Type B pancreatic cell (in vitro differentiated cells): ENCODE measurements at regions not wholly inside any gene's neighbourhood (a gene's known extent, or its start where the extent isn't known, plus 50 kb on each side); places are given as distances from the start of the nearest gene placed in this dataset.

Experiments used
- DNase-seq: peaks from one replicate; pipeline ENCODE4 v3.0.0; 2021; ENCODE audit warnings: mixed read lengths; ENCODE audit not compliant: unreplicated experiment; ENCODE audit errors: extremely low spot score
- H3K27ac Mint-ChIP-seq: 2 replicates; pipeline ENCODE4 v1.8.0; 2021; ENCODE audit warnings: mild to moderate bottlenecking, mixed read lengths
- H3K27me3 Mint-ChIP-seq: 2 replicates; pipeline ENCODE4 v1.8.0; 2021; ENCODE audit warnings: mixed read lengths
- H3K36me3 Mint-ChIP-seq: 2 replicates; pipeline ENCODE4 v1.8.0; 2021; ENCODE audit warnings: mixed read lengths
- H3K4me1 Mint-ChIP-seq: one replicate; pipeline ENCODE4 v1.8.0; 2021; ENCODE audit warnings: mixed read lengths; ENCODE audit not compliant: unreplicated experiment
- H3K4me3 Mint-ChIP-seq: 2 replicates; pipeline ENCODE4 v1.8.0; 2021; ENCODE audit warnings: mild to moderate bottlenecking, mixed read lengths
- H3K9me3 Mint-ChIP-seq: 2 replicates; pipeline ENCODE4 v1.8.0; 2021; ENCODE audit warnings: mixed read lengths
- TF ChIP-seq, protein P1 (sequence below): fragments of 200-600 bp; sonication (generic); conservative IDR thresholded peaks from 2 replicates; pipeline ENCODE4 v1.5.0; 2021; ENCODE audit warnings: antibody characterized with exemption, mild to moderate bottlenecking

DNA sequence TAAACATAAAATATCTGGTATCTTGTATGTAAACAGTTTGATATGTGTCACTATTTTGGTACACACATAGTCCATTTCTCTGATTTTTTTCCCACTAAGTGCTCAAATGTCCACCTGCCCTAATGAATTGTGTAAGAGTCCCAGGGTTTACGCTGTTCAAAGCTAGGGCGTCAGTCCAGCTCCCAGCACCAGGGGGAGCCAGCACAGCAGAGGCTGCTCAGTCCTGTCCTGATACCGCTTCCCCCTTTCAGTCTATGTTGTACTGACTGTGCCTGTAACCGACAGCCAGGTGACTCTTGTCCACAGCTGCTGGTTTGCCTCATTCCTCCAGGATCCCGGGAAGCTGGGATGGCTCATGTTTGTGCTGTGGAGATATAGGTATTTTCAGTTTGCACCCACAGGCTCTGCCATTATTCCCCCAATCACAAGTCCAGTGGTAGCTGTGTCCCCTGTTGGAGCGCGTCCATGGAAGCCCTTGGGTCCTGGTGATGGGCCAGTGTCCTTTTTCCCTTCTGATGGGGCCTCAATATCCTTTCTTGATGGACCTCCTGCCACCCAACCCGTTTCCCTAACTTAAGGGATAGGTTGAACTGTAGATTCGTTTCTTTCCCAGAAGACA is 242.0 kb downstream of the NEDD1 start:
- H3K36me3 Mint-ChIP-seq = no peaks in the 10 kb centered on the region
- H3K4me3 Mint-ChIP-seq = no peak overlapping the region
- no peak overlapping the region for H3K27ac Mint-ChIP-seq
- H3K27me3 Mint-ChIP-seq = no peaks in the 10 kb centered on the region
- peaks cover 15% of the 10 kb centered on the region for H3K4me1 Mint-ChIP-seq
- DNase-seq = peak; percentile 71
- H3K9me3 Mint-ChIP-seq = no peaks in the 10 kb centered on the region
- TF ChIP-seq, protein P1, sequence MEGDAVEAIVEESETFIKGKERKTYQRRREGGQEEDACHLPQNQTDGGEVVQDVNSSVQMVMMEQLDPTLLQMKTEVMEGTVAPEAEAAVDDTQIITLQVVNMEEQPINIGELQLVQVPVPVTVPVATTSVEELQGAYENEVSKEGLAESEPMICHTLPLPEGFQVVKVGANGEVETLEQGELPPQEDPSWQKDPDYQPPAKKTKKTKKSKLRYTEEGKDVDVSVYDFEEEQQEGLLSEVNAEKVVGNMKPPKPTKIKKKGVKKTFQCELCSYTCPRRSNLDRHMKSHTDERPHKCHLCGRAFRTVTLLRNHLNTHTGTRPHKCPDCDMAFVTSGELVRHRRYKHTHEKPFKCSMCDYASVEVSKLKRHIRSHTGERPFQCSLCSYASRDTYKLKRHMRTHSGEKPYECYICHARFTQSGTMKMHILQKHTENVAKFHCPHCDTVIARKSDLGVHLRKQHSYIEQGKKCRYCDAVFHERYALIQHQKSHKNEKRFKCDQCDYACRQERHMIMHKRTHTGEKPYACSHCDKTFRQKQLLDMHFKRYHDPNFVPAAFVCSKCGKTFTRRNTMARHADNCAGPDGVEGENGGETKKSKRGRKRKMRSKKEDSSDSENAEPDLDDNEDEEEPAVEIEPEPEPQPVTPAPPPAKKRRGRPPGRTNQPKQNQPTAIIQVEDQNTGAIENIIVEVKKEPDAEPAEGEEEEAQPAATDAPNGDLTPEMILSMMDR = peak; percentile 82

DNA sequence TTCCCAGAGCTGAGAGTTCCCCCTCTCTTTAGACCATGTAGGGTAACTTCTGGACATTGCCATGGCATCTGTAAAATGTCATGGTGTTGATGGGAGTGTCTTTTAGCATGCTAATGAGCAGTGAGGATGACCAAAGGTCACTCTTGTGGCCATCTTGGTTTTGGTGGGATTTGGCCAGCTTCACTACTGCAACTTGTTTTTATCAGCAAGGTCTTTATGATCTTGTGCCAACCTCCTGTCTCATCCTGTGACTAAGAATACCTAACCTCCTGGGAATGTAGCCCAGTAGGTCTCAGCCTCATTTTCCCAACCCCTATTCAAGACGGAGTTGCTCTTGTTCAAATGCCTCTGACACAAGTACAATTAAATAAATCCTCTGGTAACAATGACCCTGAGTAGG is 244.4 kb downstream of the NEDD1 start:
- DNase-seq = no peak
- no peak overlapping the region for H3K27ac Mint-ChIP-seq
- no peaks in the 10 kb centered on the region for H3K27me3 Mint-ChIP-seq

DNA sequence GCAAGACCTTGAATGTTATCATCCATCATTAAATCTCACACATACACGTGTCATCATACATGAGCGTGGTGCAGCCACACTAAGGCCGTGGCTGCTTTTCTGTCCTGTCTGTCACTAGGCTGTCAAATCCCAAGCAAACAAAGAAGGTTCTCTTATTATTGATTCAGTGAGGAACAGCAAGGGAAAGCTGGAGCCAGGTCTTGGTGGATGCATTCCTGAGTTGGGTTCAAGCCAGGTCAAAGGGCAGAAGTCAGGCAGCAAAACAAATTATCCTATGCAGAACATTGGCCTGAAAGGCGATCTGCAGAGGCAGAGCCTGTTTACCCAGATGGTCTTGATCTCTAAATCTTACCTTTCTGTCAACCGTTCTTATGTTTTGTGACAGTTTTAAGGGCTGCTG is 252.3 kb downstream of the NEDD1 start:
- Mint-ChIP-seq H3K9me3 (peaks cover 15% of the 10 kb centered on the region), H3K27me3 (no peaks in the 10 kb centered on the region), H3K4me1 (peaks cover 17% of the 10 kb centered on the region), H3K36me3 (no peaks in the 10 kb centered on the region), H3K27ac (peak overlapping the region; percentile 24), H3K4me3 (peak overlapping the region; percentile 22)
- TF ChIP-seq, protein P1 = no peak
- DNase-seq = no peak

More for the DNA sequence above, 244.4 kb downstream of the NEDD1 start:
- Mint-ChIP-seq H3K9me3 (peaks cover 10% of the 10 kb centered on the region), H3K4me3 (no peak overlapping the region), H3K36me3 (no peaks in the 10 kb centered on the region), H3K4me1 (no peaks in the 10 kb centered on the region)
- TF ChIP-seq, protein P1 = no peak

DNA sequence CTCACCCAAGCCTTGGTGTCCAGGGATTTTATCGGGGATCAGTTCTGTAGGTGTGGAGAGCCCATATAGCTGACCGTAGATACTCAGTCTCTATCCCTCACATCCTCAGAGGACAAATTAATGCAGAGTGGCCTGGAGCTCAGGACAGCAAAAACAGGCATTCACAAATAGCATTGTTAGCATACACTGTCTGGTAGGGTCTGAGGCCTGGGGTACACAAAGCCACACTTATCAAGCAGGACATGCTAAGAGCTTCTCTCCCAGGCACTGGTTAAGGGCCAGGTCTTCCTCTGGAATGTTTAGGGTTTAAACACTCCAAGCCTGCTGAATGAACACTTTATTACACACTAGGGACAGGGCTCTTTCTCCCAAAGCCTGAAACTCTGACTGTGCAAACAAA is 253.2 kb downstream of the NEDD1 start:
- H3K4me3 Mint-ChIP-seq = no peak overlapping the region

DNA sequence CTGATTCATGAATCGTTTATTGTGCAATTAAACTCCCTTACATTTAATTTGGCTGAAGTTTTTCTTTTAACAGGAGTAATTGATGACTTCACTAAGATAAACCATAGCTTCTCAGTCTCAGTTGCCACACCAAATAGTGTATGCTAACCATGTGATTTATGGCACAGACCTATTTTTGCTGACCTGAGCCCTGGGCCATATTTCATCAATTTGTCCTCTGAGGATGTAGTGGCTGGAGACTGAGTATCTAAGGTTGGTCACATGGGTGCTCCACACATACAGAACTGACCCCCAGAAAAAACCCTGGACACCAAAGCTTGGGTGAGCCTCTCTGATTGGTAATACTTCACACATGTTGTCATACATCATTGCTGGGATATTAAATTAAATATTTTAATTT is 255.1 kb downstream of the NEDD1 start:
- peaks cover 5% of the 10 kb centered on the region for H3K9me3 Mint-ChIP-seq
- TF ChIP-seq, protein P1 = no peak
- DNase-seq = no peak
- H3K27ac Mint-ChIP-seq = no peak overlapping the region
- H3K36me3 Mint-ChIP-seq = no peaks in the 10 kb centered on the region
- H3K4me3 Mint-ChIP-seq = no peak overlapping the region
- peaks cover 17% of the 10 kb centered on the region for H3K4me1 Mint-ChIP-seq
- no peaks in the 10 kb centered on the region for H3K27me3 Mint-ChIP-seq

More for the DNA sequence above, 253.2 kb downstream of the NEDD1 start:
- H3K36me3 Mint-ChIP-seq = no peaks in the 10 kb centered on the region
- H3K27ac Mint-ChIP-seq = no peak overlapping the region
- peaks cover 15% of the 10 kb centered on the region for H3K9me3 Mint-ChIP-seq
- peaks cover 17% of the 10 kb centered on the region for H3K4me1 Mint-ChIP-seq
- no peak for DNase-seq
- TF ChIP-seq, protein P1 = no peak
- H3K27me3 Mint-ChIP-seq = no peaks in the 10 kb centered on the region

DNA sequence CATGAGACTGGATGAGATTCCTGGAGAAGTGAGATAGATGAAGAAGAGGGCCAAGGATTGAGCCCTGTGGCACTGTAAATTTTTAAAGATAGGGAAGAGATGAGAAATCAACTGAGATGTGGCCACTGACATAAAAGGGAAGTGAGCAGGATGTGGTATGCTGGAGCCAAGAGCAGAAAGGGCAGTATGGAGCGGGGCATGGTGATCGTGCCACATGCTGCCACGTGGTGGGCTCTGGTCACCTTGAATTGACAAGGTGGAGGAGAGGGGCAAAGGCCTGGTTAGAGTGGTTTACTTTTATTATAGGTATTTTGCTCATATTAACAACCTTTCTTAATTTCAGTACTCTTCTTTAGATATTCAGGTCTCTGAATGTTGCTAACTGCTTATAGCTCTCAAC is 257.9 kb downstream of the NEDD1 start:
- TF ChIP-seq, protein P1 = no peak

More for the DNA sequence above, 257.9 kb downstream of the NEDD1 start:
- peaks cover 2% of the 10 kb centered on the region for H3K4me1 Mint-ChIP-seq
- H3K4me3 Mint-ChIP-seq = no peak overlapping the region
- peaks cover 5% of the 10 kb centered on the region for H3K9me3 Mint-ChIP-seq
- H3K36me3 Mint-ChIP-seq = no peaks in the 10 kb centered on the region
- H3K27ac Mint-ChIP-seq = no peak overlapping the region
- peaks cover 3% of the 10 kb centered on the region for H3K27me3 Mint-ChIP-seq
- DNase-seq = no peak
